ENCODE measurements at regions not wholly inside any gene's neighbourhood (a gene's known extent, or its start where the extent isn't known, plus 50 kb on each side); places are given as distances from the start of the nearest gene placed in this dataset.
"Not testable (repeated sequence)": the region's sequence is repeated elsewhere in the genome, so short reads cannot be mapped to it uniquely, and the experiment has no call there.

DNA sequence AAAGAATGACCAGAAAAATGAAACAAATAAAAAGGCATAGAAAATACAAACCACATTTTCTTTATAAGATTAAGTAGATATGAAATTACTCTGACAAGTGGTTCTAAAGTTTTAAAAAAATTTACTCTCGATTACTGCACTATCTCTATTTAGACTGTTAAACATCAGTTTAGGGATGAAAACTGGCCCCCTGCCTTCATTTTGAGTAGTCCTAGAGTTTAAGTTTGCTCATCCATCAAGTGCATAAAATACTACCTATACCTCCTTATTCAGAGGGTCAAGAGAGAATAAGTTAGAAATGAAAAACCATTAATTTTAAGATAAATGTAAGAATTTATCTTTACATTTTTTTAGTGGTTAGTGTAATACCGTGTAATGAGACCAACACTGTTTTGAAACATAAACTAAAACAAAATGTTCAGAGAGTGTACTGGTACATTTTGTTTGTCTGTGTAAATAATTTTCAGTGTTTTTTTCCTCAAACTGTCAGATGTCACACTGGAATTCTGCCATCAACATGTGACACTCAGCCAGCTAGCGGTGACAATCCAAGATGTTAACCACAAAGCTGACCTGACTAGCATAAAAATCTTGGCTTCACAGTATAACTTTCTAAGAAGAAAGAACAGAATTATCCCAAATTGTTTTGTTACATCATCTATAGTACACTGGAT lies 184.8 kb upstream of the PCDH20 start:
- no peak for DNase-seq

DNA sequence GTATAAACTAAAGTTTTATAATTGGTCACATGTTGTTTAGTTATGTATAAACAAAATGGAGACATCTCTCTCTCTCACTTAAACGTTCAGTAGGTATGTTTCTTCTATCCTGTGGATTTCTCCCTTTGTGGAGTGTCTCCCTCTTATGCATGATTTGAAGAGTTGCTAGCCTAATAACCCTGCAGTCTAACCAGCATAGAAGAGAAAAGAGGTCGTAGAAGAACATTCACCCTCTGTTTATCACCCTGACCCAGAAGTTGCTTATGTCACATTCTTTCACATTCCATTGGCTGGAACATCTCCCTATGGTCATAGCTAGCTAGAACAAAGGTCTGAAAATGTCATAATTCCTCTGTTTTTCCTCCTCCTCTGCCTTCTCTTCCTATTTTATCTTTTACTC lies 176.8 kb upstream of the PCDH20 start:
- no peak for DNase-seq

DNA sequence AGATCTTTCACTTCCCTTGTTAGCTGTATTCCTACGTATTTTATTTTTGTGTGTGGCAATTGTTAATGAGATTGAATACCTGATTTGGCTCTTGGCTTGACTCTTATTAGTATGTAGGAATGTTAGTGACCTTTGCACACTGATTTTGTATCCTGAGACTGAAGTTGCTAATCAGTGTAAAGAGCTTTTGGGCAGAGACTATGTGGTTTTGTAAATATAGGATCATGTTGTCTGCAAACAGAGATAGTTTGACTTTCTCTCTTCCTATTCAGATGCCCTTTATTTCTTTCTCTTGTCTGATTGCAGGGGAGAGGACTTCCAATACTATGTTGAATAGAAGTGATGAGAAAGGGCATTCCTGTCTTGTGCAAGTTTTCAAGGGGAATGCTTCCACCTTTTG lies 160.3 kb upstream of the PCDH20 start:
- DNase-seq = no peak

DNA sequence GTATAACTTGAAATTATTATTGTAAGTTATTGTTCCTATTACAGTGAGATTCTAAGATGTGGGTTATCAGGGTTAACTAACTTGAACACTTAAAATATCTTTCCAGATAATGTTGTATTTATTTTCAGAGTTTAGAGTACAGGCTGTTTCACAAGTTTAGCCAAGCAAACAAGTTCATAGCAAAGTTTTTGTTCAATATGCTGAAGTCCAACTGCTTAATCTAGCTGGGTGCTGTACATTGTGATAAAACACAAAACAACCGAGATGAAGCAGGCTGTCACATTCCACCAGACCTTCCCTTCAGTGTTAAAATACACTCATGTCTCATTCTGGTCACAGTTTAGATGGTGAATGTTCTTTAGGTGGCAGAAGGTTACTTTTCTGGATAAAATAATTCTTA lies 148.0 kb upstream of the PCDH20 start:
- no peak for DNase-seq

DNA sequence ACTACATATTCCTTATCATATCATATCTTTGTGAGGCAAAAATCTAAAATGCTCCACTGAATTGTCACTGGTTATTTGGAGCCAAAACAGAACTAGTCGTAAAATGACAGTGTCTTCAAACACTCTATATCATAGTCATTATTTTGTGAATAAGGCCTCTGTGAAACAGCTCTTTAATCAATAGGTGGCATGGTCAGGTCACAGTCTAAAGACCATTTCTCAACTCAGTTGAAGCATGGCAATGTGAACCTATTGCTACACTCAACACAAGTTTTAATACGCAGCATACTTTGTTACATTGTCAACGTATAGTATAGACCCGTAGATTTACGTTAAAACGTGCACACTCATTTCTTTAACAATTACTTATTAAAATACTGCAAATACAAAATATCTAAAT lies 131.3 kb upstream of the PCDH20 start:
- DNase-seq = no peak

DNA sequence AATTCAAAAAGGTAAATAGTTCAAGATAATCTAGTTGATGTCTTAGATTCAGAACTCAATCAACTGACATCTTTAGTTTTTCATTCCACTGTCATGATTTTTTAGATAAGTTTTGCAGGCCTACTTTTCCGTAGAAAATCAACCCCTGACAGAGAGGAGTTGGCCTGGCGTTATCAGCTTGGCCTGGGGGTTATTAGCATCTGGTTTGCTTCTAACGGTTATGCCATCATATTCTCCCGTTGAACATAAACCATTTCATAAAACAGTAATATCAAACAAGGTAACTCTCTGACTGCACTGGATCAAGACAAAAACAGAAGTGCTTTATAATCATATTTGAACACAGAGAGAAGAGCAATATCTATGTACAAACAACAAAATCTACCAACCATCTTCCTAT lies 130.8 kb upstream of the PCDH20 start:
- DNase-seq = no peak

DNA sequence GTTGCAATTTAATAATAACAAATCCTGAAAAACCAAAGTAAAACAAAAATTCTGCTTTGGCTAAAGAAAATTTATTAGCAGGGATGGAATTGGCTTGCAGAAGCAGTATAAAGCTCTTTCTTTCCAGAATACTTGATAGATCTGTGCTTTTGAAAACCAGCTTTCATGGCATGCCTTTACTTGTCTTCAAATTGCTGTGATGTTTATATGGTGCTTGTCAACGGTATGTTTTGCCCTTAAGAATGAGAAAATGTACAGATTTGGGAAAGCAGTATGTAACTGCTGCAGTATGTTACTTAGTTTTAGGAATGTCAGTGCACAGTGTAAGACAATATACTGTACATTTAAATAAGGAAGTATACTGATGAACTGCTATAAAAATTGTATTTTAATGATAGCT lies 120.8 kb upstream of the PCDH20 start:
- no peak for DNase-seq

DNA sequence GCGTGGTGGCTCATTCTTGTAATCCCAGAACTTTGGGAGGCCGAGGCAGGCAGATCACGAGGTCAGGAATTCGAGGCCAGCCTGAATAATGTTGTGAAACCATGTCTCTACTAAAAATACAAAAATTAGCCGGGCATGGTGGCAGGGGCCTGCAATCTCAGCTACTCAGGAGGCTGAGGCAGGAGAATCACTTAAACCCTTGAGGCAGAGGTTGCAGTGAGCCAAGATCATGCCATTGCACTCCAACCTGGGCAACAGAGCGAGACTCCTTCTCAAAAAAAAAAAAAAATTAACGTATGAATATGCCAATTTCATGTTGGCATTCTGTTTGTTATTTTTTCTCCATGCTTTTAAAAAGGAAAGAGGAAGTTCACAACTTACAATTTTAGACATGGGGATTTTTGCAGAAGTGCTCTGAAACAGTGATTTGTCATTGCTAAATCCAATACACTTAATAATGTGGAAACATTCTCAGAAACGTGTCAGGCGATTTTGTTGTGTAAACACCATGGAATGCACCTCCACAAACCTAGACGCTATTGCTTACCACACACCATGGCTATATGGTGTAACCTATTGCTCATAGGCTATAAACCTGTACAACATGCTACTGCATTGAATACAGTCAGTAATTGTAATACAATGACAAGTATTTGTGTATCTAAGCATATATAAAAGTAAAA lies 115.9 kb upstream of the PCDH20 start:
- DNase-seq = no peak

DNA sequence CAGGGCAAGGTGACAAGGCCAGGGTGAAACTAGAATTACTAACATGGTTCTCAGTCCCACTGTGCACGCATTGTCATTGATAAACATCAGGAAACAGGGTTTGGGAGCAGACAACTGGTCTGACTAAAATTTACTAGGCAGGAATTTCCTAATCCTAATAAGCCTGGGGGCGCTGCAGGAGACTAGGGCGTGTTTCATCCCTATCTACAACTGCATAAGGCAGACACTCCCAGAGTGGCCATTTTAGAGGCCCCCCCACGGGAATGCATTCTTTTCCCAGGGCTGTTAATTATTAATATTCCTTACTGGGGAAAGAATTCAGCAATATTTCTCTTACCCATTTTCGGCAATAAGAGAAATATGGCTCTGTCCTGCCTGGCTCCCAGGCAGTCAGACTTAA lies 103.6 kb upstream of the PCDH20 start:
- not testable (repeated sequence) for DNase-seq

DNA sequence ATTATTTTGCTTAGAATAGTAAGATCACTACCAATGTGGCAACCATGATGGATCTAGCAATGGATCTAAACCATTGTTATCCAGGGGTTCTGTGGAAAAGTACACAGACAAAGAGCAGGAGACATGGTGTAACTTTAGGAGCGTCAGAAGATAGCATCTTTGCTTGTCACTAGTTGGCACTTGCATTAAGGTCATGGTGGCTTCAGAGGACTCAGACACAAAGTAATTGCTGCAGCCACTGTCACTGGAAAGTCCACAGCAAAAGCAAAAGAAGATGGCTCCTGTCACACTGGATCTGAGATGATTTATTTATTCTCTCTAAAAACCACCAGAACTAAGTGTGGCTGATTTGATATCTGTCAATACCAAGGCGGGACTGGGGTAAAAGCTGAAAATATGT lies 93.3 kb upstream of the PCDH20 start:
- no peak for DNase-seq

DNA sequence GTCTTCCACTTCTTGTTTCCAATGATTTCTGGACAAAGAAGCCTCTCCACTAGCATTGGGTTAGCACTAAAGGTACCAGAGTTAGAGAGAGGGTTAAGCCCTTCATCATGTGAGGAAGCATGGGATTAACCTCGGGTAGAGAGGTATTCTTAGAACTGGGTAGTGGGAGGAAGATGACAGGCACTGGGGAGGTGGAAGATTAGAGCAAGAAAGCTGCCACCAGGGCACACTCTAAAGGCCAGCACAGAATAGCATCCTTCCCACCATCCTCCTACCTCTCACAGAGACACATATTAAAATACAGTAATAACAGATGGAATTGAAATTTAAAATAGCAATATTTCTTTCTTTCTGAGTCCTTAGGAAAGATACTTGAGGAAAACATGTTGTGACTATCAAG lies 84.5 kb upstream of the PCDH20 start:
- no peak for DNase-seq

DNA sequence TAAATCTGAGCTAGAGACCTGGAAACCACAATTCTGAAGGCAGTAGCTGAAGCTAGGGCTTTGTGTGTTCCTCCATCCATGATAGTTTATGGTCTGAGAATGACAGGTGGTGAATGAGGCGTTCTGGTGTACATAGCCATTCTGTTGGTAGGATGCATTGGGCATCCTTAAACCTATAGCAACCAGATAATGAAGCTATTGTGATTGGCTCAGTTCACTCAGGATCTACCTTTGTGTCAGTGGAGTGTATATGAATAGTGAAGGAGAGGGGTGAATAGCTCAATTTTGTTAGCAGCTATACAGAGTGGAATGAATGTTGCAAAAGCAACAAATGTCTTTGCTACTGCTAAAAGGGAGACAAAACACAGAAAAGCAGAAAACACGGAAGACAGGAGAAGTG lies 80.0 kb upstream of the PCDH20 start:
- DNase-seq = no peak

DNA sequence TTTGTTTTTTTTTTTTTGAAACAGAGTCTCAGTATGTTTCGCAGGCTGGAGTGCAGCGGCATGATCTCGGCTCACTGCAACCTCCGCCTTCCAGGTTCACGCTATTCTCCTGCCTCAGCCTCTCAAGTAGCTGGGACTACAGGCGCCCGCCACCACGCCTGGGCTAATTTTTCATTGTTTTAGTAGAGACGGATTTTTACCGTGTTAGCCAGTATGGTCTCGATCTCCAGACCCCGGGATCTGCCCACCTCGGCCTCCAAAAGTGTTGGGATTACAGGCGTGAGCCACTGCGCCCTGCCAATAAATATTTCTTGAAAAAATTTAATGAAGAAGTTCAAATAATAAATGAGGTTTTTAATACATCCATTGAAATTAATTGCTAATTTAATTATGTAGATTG lies 77.9 kb upstream of the PCDH20 start:
- not testable (repeated sequence) for DNase-seq

DNA sequence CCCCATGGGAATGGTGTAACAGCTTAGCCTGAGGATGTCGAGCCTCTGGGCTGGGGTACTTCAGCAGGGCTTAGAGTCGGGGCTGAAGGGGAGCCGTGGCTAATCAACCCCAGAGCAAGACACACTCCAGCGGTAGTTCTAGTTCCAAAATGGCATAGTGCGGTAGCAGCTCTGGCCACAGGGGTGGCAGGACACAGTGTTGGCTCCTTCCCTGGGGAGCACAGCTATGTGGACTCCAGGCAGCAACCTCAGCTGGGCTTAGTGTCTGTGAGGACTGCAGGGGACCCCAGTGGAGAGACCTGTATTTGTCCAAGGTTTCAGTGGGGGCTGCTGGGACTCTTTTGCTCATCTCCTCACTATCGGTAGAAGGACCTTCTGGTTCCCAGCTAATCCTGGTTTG lies 70.8 kb upstream of the PCDH20 start:
- DNase-seq = no peak

DNA sequence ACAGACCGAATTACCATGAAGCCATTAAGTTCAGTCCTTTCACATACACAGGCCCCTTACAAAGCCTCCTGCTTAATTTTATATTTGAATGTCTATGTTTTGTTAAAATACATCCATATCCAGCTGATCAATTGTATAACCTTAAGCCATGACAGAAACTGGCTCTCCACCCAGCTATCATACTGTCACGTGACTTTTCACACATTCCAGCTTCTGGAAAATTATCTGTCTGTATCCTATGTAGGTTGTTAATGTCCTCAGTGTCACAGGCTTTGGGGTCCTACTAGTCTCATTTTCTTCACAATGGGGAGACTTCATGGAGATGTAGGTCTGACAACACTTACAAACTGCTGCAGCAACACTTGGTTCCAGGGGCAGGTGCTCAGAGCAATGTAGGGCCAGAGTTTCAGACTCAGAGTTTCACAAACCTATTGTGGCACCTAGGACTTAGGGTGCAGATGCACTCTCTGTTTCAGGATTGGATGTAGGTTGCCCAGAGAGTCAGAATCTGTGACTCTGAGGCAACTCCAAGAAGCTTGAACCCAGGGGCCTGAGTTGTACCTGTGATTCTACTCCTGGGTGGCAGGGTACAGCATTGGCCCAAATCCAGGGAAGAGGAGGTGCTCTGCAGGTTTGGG lies 69.6 kb upstream of the PCDH20 start:
- no peak for DNase-seq

DNA sequence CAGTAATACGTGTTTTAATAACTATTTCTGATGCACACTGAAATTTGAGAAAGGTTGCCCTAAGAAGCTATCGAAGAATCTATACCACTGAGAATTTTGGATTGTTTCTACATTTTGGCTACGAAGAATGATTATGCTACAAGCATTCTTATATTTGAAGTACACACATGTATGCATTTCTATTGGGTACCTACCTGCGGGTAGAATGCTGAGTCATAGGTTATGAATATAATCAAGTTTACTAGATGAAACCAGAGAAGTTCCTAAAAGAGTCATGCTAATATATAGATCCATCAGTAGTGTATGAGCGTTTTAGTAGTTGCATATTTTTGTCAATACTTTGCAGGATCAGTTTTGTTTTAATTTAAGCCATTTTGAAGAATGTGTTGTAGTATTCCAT lies 62.0 kb upstream of the PCDH20 start:
- no peak for DNase-seq

DNA sequence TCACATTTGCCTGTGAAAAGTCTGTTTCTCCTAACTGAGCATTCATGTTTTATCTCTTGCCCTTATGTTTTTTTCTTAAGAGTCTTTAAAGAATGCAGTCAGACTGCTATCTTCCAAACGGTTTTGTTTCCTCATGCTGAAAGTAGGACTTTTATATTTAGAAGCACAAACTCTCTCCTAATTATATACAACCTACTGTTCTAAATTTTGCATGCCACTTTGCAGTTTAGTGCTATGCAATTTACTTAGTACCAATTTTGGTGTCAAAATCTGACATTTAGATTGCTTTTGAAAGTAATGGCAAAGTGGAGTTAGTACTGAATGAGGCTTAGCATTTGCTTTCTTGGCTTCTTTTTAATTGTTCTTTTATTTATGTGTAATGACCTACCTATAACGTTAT lies 55.1 kb upstream of the PCDH20 start:
- DNase-seq = no peak

DNA sequence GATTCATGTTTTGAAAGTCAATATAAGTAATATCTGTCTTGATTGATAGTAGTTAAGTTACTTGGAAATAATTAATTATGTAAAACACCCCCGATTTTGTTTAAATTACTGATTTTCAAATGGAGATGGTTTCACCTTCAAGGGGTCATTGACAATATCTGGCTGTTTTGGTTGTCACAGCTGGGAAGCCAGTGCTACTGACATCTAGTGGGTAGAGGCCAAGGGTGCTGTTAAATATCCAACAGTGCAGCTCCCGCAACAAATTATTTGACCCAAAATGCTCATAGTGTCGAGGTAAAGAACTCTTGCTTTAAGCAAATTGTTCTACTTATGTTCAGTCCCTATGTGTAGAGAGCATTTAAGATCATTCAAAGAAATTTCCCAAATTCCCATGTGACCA lies 50.6 kb upstream of the PCDH20 start:
- no peak for DNase-seq

All from bone marrow (tissue), 2 donors.